ENCODE measurements at regions not wholly inside any gene's neighbourhood (a gene's known extent, or its start where the extent isn't known, plus 50 kb on each side); places are given as distances from the start of the nearest gene placed in this dataset.

DNA sequence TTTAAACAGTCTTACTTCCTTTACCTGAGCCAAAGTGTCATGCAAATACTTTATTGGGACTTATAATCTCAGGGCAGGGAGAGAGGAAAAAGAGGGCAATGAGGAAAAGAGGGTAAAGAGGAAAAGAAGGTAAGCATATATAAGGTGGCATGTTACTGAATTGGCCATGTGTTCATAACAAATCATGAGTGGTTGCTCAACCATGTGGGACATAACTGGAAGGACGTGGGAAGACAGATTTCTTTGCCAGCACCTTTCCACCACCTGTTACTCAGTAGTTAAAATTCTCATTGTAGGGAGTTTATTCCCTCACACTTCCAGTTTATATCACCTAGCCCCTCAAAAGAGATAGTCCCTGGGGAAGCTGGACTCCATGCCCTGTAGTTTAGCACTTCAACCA, 54.7 kb upstream of the TPRG1 start:
- Mint-ChIP-seq H3K36me3 (ENCODE audit: low read depth) (peaks cover 5% of the 10 kb centered on the region), H3K4me3 (no peak overlapping the region), H3K27ac (no peak overlapping the region), H3K4me1 (no peaks in the 10 kb centered on the region), H3K27me3 (ENCODE audit: low read depth, poor library complexity) (peaks cover 5% of the 10 kb centered on the region), H3K9me3 (peaks cover 29% of the 10 kb centered on the region)
- TF ChIP-seq, protein P1, sequence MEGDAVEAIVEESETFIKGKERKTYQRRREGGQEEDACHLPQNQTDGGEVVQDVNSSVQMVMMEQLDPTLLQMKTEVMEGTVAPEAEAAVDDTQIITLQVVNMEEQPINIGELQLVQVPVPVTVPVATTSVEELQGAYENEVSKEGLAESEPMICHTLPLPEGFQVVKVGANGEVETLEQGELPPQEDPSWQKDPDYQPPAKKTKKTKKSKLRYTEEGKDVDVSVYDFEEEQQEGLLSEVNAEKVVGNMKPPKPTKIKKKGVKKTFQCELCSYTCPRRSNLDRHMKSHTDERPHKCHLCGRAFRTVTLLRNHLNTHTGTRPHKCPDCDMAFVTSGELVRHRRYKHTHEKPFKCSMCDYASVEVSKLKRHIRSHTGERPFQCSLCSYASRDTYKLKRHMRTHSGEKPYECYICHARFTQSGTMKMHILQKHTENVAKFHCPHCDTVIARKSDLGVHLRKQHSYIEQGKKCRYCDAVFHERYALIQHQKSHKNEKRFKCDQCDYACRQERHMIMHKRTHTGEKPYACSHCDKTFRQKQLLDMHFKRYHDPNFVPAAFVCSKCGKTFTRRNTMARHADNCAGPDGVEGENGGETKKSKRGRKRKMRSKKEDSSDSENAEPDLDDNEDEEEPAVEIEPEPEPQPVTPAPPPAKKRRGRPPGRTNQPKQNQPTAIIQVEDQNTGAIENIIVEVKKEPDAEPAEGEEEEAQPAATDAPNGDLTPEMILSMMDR (IDR thresholded peaks at IDR 0.05), result no peak
- no peak for DNase-seq

DNA sequence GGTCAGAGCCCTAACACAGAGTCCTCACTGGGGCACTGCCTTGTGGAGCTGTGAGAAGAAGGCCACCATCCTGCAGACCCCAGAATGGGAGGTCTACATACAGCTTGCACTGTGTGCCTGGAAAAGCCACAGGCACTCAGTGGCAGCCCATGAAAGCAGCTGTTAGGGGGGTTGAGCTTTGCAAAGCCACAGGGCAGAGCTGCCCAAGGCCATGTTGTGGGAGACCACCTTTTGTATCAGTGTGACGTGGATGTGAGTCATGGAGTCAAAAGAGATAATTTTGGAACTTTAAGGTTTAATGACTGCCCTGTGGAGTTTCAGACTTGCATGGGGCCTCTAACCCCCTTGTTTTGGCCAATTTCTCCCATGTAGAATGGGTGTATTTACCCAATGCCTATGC, 52.9 kb upstream of the TPRG1 start:
- DNase-seq, result no peak
- H3K4me3 Mint-ChIP-seq, result no peak overlapping the region
- TF ChIP-seq, protein P1 (IDR thresholded peaks at IDR 0.05), result no peak
- peaks cover 23% of the 10 kb centered on the region for H3K9me3 Mint-ChIP-seq
- peaks cover under 1% of the 10 kb centered on the region for H3K4me1 Mint-ChIP-seq
- H3K27ac Mint-ChIP-seq, result no peak overlapping the region
- peaks cover 5% of the 10 kb centered on the region for H3K36me3 Mint-ChIP-seq (ENCODE audit: low read depth)
- peaks cover 5% of the 10 kb centered on the region for H3K27me3 Mint-ChIP-seq (ENCODE audit: low read depth, poor library complexity)

DNA sequence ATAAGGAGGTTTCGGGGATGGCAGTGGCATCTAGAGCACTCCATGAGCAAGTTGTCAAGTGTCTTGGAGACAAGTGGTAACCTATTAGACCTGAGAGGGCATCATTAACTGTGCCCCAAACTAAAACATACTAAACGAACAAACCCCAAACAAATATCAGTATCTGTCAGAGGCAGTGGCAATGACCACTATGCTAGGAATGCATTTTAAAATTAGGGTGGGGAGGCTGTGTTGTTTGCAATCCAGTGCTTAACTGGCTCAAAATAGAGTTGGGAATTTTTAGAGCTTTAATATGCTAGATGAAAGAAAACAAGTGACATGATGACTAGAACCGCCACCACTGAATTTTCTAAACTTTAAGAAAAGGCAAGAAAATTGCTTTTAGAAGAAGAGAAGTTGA, 51.8 kb upstream of the TPRG1 start:
- peaks cover 5% of the 10 kb centered on the region for H3K36me3 Mint-ChIP-seq (ENCODE audit: low read depth)
- no peaks in the 10 kb centered on the region for H3K27me3 Mint-ChIP-seq (ENCODE audit: low read depth, poor library complexity)
- TF ChIP-seq, protein P1 (IDR thresholded peaks at IDR 0.05), result no peak
- DNase-seq, result no peak
- H3K9me3 Mint-ChIP-seq, result peaks cover 23% of the 10 kb centered on the region
- peaks cover 5% of the 10 kb centered on the region for H3K4me1 Mint-ChIP-seq
- no peak overlapping the region for H3K27ac Mint-ChIP-seq
- H3K4me3 Mint-ChIP-seq, result no peak overlapping the region

DNA sequence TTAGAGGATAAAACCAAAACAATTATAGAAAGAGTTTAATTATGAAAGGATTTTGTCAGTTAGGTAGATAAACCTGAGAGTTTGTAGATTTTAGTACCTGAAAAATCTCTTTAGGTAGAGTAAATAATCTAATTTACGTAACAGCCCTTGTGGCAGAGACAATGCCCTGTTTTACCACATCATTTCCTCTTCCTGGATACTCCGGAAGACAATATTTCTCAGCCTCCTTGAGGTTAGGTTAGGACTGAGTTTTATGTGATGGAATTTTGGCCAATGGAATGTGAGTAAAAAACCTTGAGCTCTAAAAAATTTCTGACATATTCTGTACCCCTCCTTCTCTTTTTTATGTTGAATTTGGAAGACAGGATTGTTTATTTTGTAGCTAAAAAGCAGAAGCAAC, 50.7 kb upstream of the TPRG1 start:
- H3K4me1 Mint-ChIP-seq, result peaks cover 5% of the 10 kb centered on the region
- no peak for DNase-seq
- no peak overlapping the region for H3K4me3 Mint-ChIP-seq
- H3K27me3 Mint-ChIP-seq (ENCODE audit: low read depth, poor library complexity), result no peaks in the 10 kb centered on the region
- TF ChIP-seq, protein P1 (IDR thresholded peaks at IDR 0.05), result no peak
- H3K27ac Mint-ChIP-seq, result no peak overlapping the region
- H3K36me3 Mint-ChIP-seq (ENCODE audit: low read depth), result peaks cover 5% of the 10 kb centered on the region
- H3K9me3 Mint-ChIP-seq, result peaks cover 23% of the 10 kb centered on the region
